Smooth muscle cell (in vitro differentiated cells): ENCODE measurements at regions not wholly inside any gene's neighbourhood (a gene's known extent, or its start where the extent isn't known, plus 50 kb on each side); places are given as distances from the start of the nearest gene placed in this dataset.

Experiments
- DNase-seq: peaks from one replicate; lab custom pipeline; 2025; ENCODE audit not compliant: unreplicated experiment; lab: John Stamatoyannopoulos, UW
- H2AFZ ChIP-seq: fragments of 200-600 bp; sonication (generic); 2 replicates; pipeline ENCODE4 v1.6.0; 2016; ENCODE audit warnings: antibody characterized with exemption, low read depth, mild to moderate bottlenecking
- H3F3A ChIP-seq: fragments of 200-600 bp; sonication (generic); 2 replicates; pipeline ENCODE4 v1.6.0; 2017; ENCODE audit warnings: antibody characterized with exemption, low read depth
- H3K27ac ChIP-seq: fragments of 200-600 bp; sonication (generic); 2 replicates; pipeline ENCODE4 v1.5.1; 2016; ENCODE audit warnings: low read depth, mild to moderate bottlenecking
- H3K27me3 ChIP-seq: fragments of 200-600 bp; sonication (generic); 2 replicates; pipeline ENCODE4 v1.6.1; 2016; ENCODE audit warnings: low read depth, mild to moderate bottlenecking
- H3K36me3 ChIP-seq: fragments of 200-600 bp; sonication (generic); 2 replicates; pipeline ENCODE4 v1.5.1; 2016; ENCODE audit warnings: low read depth
- H3K4me1 ChIP-seq: fragments of 200-600 bp; sonication (generic); 2 replicates; pipeline ENCODE4 v1.5.1; 2016; ENCODE audit warnings: low read depth
- H3K4me2 ChIP-seq: fragments of 200-600 bp; sonication (generic); 2 replicates; pipeline ENCODE4 v1.6.0; 2016; ENCODE audit warnings: mild to moderate bottlenecking
- H3K4me3 ChIP-seq: fragments of 200-600 bp; sonication (generic); 2 replicates; pipeline ENCODE4 v1.5.1; 2016; ENCODE audit warnings: mild to moderate bottlenecking
- H3K79me2 ChIP-seq: fragments of 200-600 bp; sonication (generic); 2 replicates; pipeline ENCODE4 v1.6.0; 2016; ENCODE audit warnings: low read depth, mild to moderate bottlenecking
- H3K9ac ChIP-seq: fragments of 200-600 bp; sonication (generic); 2 replicates; pipeline ENCODE4 v1.6.0; 2016; ENCODE audit warnings: low read depth
- H3K9me3 ChIP-seq: fragments of 200-600 bp; sonication (generic); replicated peaks from 2 replicates; pipeline ENCODE4 v1.5.1; 2016; ENCODE audit warnings: low read depth
- H4K20me1 ChIP-seq: fragments of 200-600 bp; sonication (generic); 2 replicates; pipeline ENCODE4 v1.6.0; 2016; ENCODE audit warnings: low read depth
- WGBS: methylation state at CpG from one replicate; pipeline ENCODE4 v1.1.7; 2016; ENCODE audit warnings: low lambda C conversion rate; 5-methylcytosine and 5-hydroxymethylcytosine counted together
- TF ChIP-seq, protein P1 (sequence below): fragments of 200-600 bp; sonication (generic); IDR thresholded peaks from 2 replicates; pipeline ENCODE4 v1.5.1; 2017; ENCODE audit warnings: borderline replicate concordance, mild to moderate bottlenecking, antibody characterized with exemption; ENCODE audit not compliant: insufficient read depth, poor library complexity, severe bottlenecking

GRCh38 chr14:85088192-85088591 is 441.8 kb upstream of the FLRT2 start:
- Histone ChIP-seq H3K9me3 (no peaks in the 10 kb centered on the region), H4K20me1 (no peaks in the 10 kb centered on the region), H3K4me3 (no peak overlapping the region), H3K27me3 (no peaks in the 10 kb centered on the region), H3K27ac (no peak overlapping the region), H3K9ac (no peak overlapping the region), H3K36me3 (no peaks in the 10 kb centered on the region), H3F3A (no peaks in the 10 kb centered on the region), H2AFZ (no peak overlapping the region), H3K79me2 (no peaks in the 10 kb centered on the region), H3K4me2 (no peak overlapping the region), H3K4me1 (no peaks in the 10 kb centered on the region)
- no peak for DNase-seq
- WGBS: 88% methylated on average over 2 of the region's 2 CpGs
- TF ChIP-seq, protein P1, sequence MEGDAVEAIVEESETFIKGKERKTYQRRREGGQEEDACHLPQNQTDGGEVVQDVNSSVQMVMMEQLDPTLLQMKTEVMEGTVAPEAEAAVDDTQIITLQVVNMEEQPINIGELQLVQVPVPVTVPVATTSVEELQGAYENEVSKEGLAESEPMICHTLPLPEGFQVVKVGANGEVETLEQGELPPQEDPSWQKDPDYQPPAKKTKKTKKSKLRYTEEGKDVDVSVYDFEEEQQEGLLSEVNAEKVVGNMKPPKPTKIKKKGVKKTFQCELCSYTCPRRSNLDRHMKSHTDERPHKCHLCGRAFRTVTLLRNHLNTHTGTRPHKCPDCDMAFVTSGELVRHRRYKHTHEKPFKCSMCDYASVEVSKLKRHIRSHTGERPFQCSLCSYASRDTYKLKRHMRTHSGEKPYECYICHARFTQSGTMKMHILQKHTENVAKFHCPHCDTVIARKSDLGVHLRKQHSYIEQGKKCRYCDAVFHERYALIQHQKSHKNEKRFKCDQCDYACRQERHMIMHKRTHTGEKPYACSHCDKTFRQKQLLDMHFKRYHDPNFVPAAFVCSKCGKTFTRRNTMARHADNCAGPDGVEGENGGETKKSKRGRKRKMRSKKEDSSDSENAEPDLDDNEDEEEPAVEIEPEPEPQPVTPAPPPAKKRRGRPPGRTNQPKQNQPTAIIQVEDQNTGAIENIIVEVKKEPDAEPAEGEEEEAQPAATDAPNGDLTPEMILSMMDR: no peak

DNA sequence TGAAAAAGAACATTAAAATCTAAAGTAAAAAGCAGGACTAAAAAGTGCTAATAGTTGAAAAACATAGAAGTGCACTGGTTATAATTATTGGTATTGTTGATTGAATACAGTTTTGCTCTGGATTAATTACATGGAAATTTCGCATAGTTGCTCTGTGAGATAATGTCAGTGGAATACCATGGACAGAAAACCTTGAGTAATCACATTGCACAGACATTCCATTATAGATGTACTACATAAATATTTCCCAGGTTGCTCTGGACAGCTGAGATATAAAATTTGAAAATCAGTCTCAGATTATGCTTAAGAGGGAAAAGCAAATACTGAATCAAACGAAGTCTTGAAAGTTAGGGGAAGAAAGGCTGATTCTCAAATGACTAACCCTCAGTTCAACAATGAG is 439.3 kb upstream of the FLRT2 start:
- no peaks in the 10 kb centered on the region for H3F3A ChIP-seq
- TF ChIP-seq, protein P1: no peak
- no peaks in the 10 kb centered on the region for H3K36me3 ChIP-seq

DNA sequence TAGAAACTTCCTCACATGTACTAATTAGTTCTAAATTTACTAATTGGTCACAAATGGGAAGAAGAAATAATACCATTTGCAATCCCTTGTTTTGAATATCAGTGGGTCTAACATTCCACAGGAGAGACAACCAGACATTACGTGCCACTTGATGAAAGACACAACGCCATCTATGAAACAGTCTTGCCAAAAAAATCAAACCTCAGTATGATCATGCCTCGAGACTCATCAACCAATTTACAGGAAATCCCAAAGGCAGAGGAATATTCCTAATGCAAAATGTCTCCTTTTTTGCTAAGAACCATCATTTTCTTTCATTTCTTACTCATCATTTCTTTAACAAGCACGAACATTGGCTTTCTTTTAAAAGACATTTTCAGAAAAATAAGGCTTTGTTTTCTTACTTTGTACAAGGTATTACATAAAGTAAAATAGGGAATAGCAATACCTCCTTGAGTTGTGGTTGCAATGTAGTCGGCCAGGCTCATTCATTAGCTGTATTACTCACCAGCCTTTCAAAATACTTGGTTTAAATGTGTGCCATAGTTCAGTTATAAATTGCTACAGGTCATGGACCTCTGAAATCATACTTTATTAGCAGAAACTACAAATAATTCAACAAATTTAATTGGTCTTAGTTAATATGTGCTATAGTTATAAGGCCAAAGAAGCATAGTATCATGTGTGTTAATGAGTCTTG is 436.2 kb upstream of the FLRT2 start:
- TF ChIP-seq, protein P1: no peak
- H3K4me2 ChIP-seq: no peak overlapping the region
- no peaks in the 10 kb centered on the region for H3K36me3 ChIP-seq
- H3K9me3 ChIP-seq: no peaks in the 10 kb centered on the region
- no peaks in the 10 kb centered on the region for H3K4me1 ChIP-seq
- H3K27me3 ChIP-seq: no peaks in the 10 kb centered on the region
- H3K79me2 ChIP-seq: no peaks in the 10 kb centered on the region
- no peak overlapping the region for H2AFZ ChIP-seq
- no peak overlapping the region for H3K9ac ChIP-seq
- WGBS: 75% methylated on average over 5 of the region's 5 CpGs
- no peaks in the 10 kb centered on the region for H3F3A ChIP-seq
- no peak overlapping the region for H3K4me3 ChIP-seq
- no peak overlapping the region for H3K27ac ChIP-seq
- DNase-seq: no peak
- no peaks in the 10 kb centered on the region for H4K20me1 ChIP-seq

More for the DNA sequence above, 439.3 kb upstream of the FLRT2 start:
- no peaks in the 10 kb centered on the region for H3K4me1 ChIP-seq
- no peak overlapping the region for H2AFZ ChIP-seq
- H3K27ac ChIP-seq: no peak overlapping the region
- no peak overlapping the region for H3K4me2 ChIP-seq
- no peak overlapping the region for H3K4me3 ChIP-seq
- H3K79me2 ChIP-seq: no peaks in the 10 kb centered on the region
- H3K27me3 ChIP-seq: no peaks in the 10 kb centered on the region
- 85% methylated on average over 2 of the region's 2 CpGs for WGBS
- no peak overlapping the region for H3K9ac ChIP-seq
- H4K20me1 ChIP-seq: no peaks in the 10 kb centered on the region
- no peak for DNase-seq
- H3K9me3 ChIP-seq: no peaks in the 10 kb centered on the region

GRCh38 chr14:85102591-85102990 is 427.4 kb upstream of the FLRT2 start:
- no peaks in the 10 kb centered on the region for H3K9me3 ChIP-seq
- H3K9ac ChIP-seq: no peak overlapping the region
- TF ChIP-seq, protein P1: no peak
- 64% methylated on average over 1 of the region's 1 CpG for WGBS
- no peaks in the 10 kb centered on the region for H3K27me3 ChIP-seq
- H3F3A ChIP-seq: no peaks in the 10 kb centered on the region
- H3K27ac ChIP-seq: no peak overlapping the region
- H3K36me3 ChIP-seq: no peaks in the 10 kb centered on the region
- H2AFZ ChIP-seq: no peak overlapping the region
- no peaks in the 10 kb centered on the region for H3K79me2 ChIP-seq
- no peaks in the 10 kb centered on the region for H4K20me1 ChIP-seq
- no peak overlapping the region for H3K4me3 ChIP-seq
- H3K4me2 ChIP-seq: no peak overlapping the region
- DNase-seq: no peak
- no peaks in the 10 kb centered on the region for H3K4me1 ChIP-seq
